ENCODE measurements at regions not wholly inside any gene's neighbourhood (a gene's known extent, or its start where the extent isn't known, plus 50 kb on each side); places are given as distances from the start of the nearest gene placed in this dataset.

DNA sequence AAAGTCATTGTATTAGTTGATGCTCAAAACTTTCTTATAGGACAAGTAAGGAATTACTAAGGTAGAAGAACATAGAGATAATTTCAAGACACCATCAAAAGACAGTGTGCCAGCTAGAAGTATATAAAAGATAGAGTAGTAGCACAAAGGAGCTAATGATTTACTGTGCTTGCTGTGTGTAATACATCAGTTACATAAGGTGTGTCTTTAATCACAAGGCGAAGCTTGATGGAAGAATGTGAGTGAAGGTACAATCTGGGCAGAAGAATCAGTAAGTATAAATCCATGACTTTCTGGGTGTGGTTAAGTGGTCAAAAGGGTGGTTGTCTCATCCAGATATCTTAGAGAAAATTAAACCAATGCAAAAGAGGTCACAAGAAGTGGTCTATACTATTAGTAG lies 95.1 kb upstream of the BOD1L1 start:
- no peak for TF ChIP-seq CTCF (IDR thresholded peaks at IDR 0.05)
- TF ChIP-seq POLR2A (IDR thresholded peaks at IDR 0.05): no peak
